Fibroblast of villous mesenchyme (primary cell): ENCODE measurements at regions not wholly inside any gene's neighbourhood (a gene's known extent, or its start where the extent isn't known, plus 50 kb on each side); places are given as distances from the start of the nearest gene placed in this dataset.
"Not testable (repeated sequence)": the region's sequence is repeated elsewhere in the genome, so short reads cannot be mapped to it uniquely, and the experiment has no call there.

Source experiments
- DNase-seq: peaks from one replicate; pipeline ENCODE4 v3.0.0-alpha.2; 2010; ENCODE audit warnings: low read depth
- H3K4me3 ChIP-seq: 2 replicates; pipeline ENCODE4 v1.5.1; 2011; ENCODE audit warnings: low read depth, mild to moderate bottlenecking, low read length
- TF ChIP-seq, protein P1 (sequence below): IDR thresholded peaks from 2 replicates; pipeline ENCODE4 v1.5.1; 2012; ENCODE audit warnings: low read depth, mild to moderate bottlenecking, low read length; ENCODE audit not compliant: insufficient read depth

DNA sequence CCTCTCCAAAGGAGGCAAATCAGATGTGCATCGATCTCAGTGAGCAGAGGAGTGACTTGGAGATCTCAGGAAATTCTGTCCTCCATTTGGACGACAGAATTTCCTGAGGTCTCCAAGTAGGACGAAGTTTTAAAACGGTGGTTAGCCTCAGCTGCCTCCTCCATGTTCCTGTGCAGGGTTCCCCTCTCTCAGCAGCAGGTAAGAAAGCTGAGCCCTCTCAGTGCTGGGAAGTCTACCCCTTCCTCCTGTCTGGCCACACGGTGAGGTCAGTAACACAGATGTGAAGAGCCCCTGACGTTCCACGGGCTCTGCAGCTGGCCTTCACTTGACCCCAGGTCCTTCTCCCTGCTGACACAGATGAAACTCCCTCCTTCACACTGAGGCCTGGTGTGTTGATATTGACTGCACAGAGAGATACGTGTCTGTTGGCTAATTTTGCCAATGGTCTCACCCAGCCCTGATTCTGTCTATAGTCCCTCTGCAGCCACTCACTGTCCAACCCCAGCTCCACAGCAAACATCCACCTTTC, 607.4 kb upstream of the B3GAT1 start:
- H3K4me3 ChIP-seq = no peak overlapping the region
- no peak for DNase-seq
- TF ChIP-seq, protein P1, sequence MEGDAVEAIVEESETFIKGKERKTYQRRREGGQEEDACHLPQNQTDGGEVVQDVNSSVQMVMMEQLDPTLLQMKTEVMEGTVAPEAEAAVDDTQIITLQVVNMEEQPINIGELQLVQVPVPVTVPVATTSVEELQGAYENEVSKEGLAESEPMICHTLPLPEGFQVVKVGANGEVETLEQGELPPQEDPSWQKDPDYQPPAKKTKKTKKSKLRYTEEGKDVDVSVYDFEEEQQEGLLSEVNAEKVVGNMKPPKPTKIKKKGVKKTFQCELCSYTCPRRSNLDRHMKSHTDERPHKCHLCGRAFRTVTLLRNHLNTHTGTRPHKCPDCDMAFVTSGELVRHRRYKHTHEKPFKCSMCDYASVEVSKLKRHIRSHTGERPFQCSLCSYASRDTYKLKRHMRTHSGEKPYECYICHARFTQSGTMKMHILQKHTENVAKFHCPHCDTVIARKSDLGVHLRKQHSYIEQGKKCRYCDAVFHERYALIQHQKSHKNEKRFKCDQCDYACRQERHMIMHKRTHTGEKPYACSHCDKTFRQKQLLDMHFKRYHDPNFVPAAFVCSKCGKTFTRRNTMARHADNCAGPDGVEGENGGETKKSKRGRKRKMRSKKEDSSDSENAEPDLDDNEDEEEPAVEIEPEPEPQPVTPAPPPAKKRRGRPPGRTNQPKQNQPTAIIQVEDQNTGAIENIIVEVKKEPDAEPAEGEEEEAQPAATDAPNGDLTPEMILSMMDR = no peak

DNA sequence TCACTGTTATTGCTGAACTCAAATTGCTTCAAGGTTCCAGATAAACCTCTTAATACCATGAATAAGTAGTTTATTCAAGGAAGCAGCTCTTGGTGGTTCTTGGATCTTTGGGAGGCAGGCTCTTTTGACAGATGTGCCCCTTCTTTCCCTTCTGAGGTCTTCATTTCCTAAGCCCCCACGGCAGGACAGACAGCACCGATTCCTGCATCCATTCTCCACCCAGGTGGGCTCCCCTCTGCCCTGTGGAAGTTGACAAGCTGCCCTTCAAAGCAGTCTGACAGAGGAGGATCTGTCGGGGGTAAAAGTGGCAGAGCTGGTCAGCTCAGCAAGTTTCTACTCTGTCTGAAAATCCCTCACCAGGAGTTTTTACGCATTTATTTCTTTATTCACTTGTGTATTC, 605.3 kb upstream of the B3GAT1 start:
- no peak overlapping the region for H3K4me3 ChIP-seq
- TF ChIP-seq, protein P1 = no peak
- no peak for DNase-seq

DNA sequence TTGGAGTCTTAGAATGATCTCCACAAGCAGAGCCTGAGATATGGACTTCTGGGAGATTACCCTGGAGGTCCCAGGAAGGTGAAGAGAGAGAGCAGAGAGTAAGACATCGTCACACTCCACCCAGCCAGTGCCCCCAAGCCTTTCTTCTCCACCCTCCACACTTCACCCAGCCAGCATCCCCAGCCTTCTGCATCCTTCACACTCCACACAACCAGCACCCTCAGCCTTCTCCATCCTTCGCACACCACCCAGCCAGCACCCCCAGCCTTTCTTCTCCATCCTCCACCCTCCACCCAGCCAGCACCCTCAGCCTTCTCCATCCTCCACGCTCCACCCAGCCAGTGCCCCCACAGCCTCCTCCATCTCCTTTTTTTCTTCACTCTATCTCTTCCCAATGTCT, 603.9 kb upstream of the B3GAT1 start:
- TF ChIP-seq, protein P1 = no peak
- no peak for DNase-seq
- H3K4me3 ChIP-seq = no peak overlapping the region

DNA sequence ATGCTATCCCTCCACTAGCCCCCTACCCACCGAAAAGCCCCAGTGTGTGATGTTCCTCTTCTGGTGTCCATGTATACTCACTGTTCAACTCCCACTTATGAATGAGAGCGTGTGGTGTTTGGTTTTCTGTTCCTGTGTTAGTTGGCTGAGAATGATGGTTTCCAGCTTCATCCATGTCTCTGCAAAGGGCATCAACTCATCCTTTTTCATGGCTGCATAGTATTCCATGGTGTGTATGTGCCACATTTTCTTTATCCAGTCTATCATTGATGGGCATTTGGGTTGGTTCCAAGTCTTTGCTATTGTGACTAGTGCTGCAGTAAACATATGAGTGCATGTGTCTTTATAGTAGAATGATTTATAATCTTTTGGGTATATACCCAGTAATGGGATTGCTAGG, 599.3 kb upstream of the B3GAT1 start:
- DNase-seq, H3K4me3 ChIP-seq: not testable (repeated sequence)

DNA sequence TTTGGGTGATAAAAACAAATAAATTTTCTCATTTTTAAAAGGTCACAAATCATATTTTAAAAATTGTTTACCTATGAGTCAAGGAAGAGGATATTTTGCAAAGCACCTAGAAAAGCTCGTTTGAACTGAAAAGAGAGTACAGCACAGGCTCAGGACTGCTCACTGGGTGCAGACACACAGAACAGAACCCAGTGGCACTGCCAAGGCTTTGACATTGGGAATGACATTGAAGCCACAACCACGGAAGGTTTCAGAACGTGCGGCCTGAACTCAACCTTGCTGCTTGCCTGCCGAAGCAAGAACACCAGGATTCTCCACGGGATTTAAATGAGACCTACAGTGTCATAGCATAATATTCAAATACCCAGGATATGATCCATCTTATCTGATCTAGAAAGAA, 597.1 kb upstream of the B3GAT1 start:
- no peak for DNase-seq
- TF ChIP-seq, protein P1 = no peak
- H3K4me3 ChIP-seq = no peak overlapping the region

DNA sequence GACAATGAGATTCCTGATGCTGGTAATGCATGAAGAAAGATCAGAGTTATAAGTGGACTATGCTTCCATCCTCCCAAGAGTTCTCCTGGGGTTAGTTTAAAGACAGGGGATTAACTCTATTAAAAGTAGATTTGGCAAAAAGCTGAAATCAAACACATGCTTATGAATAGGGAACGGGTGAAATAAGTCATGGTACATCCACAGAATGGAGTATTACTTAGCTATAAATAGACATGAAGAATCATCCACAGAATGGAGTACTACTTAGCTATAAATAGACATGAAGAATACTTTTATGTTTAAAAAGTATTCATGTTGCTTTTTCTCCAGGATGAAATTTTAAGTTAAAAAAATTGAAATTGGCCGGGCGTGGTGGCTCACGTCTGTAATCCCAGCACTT, 596.4 kb upstream of the B3GAT1 start:
- H3K4me3 ChIP-seq = no peak overlapping the region
- TF ChIP-seq, protein P1 = no peak
- no peak for DNase-seq

DNA sequence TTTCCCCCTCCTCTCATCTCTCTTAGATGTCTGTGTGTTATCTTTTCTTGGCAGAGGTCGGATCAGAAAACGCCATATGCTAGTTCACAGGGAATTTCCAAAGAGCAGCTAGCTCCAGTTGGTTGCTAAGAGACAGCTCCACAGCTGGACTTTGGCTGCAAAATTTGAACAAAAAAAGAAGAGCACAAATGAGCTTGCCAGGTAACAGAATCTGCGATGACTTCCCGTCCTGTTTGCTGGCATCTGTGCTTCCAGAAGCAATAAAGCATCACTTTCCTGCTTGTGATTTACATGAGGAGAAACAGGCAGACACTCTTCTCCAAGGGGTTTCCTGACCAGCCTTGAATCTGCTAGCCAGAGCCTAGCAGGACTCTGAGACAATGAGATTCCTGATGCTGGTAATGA, 596.0 kb upstream of the B3GAT1 start:
- TF ChIP-seq, protein P1 = no peak
- DNase-seq = no peak
- no peak overlapping the region for H3K4me3 ChIP-seq
